ENCODE measurements at regions not wholly inside any gene's neighbourhood (a gene's known extent, or its start where the extent isn't known, plus 50 kb on each side); places are given as distances from the start of the nearest gene placed in this dataset.

- TF ChIP-seq, protein P1, sequence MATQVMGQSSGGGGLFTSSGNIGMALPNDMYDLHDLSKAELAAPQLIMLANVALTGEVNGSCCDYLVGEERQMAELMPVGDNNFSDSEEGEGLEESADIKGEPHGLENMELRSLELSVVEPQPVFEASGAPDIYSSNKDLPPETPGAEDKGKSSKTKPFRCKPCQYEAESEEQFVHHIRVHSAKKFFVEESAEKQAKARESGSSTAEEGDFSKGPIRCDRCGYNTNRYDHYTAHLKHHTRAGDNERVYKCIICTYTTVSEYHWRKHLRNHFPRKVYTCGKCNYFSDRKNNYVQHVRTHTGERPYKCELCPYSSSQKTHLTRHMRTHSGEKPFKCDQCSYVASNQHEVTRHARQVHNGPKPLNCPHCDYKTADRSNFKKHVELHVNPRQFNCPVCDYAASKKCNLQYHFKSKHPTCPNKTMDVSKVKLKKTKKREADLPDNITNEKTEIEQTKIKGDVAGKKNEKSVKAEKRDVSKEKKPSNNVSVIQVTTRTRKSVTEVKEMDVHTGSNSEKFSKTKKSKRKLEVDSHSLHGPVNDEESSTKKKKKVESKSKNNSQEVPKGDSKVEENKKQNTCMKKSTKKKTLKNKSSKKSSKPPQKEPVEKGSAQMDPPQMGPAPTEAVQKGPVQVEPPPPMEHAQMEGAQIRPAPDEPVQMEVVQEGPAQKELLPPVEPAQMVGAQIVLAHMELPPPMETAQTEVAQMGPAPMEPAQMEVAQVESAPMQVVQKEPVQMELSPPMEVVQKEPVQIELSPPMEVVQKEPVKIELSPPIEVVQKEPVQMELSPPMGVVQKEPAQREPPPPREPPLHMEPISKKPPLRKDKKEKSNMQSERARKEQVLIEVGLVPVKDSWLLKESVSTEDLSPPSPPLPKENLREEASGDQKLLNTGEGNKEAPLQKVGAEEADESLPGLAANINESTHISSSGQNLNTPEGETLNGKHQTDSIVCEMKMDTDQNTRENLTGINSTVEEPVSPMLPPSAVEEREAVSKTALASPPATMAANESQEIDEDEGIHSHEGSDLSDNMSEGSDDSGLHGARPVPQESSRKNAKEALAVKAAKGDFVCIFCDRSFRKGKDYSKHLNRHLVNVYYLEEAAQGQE (IDR thresholded peaks at IDR 0.05; ENCODE audit: insufficient replicate concordance, low read depth), result no peak
- TF ChIP-seq SPI1 (IDR thresholded peaks at IDR 0.05; ENCODE audit: borderline replicate concordance, low read depth), result no peak
- no peak for TF ChIP-seq CTCF (IDR thresholded peaks at IDR 0.05; ENCODE audit: insufficient read depth, low read length)
- no peak for TF ChIP-seq GABPA (IDR thresholded peaks at IDR 0.05; ENCODE audit: low read depth)
- no peak for TF ChIP-seq POLR2AphosphoS5 (IDR thresholded peaks at IDR 0.05; ENCODE audit: low read depth)
- Histone ChIP-seq H3K4me3 (replicated peaks; ENCODE audit: insufficient read depth, low read length) (no peak overlapping the region), H3K27ac (replicated peaks) (no peak overlapping the region), H3K27me3 (ENCODE audit: insufficient read depth, poor library complexity, severe bottlenecking) (no peaks in the 10 kb centered on the region)
- no peak for DNase-seq (ENCODE audit: low read depth in 1 of 2, low spot score in 1 of 2)
Measured at GRCh38 chr1:55280731-55281130, 65.6 kb upstream of the USP24 start.

GRCh38 chr1:55279627-55280026 is 64.5 kb upstream of the USP24 start:
- no peak for DNase-seq (ENCODE audit: low read depth in 1 of 2, low spot score in 1 of 2)

DNA sequence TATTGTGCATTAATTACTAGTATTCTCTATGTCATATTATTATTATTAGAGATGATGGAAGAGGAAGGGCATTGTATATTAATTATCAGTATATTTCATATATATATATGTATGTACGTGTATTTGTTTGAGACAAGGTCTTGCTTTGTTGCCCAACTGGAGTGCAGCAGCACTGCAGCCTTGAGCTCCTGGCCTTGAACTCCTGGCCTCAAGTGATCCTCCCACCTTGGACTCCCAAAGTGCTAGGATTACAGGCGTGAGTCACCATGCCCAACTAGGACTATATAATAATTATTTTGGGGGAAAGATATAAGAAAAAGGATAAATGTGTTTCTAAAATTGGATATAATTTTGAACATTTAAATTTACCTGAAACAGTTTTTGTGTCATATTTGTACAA is 63.2 kb upstream of the USP24 start:
- H3K27me3 ChIP-seq (ENCODE audit: insufficient read depth, poor library complexity, severe bottlenecking), result no peaks in the 10 kb centered on the region
- no peak for DNase-seq (ENCODE audit: low read depth in 1 of 2, low spot score in 1 of 2)
- H3K4me3 ChIP-seq (replicated peaks; ENCODE audit: insufficient read depth, low read length), result no peak overlapping the region
- H3K27ac ChIP-seq (replicated peaks), result no peak overlapping the region
- TF ChIP-seq POLR2AphosphoS5 (IDR thresholded peaks at IDR 0.05; ENCODE audit: low read depth) (no peak), CTCF (IDR thresholded peaks at IDR 0.05; ENCODE audit: insufficient read depth, low read length) (no peak), GABPA (IDR thresholded peaks at IDR 0.05; ENCODE audit: low read depth) (no peak), SPI1 (IDR thresholded peaks at IDR 0.05; ENCODE audit: borderline replicate concordance, low read depth) (no peak)
- TF ChIP-seq, protein P1 (IDR thresholded peaks at IDR 0.05; ENCODE audit: insufficient replicate concordance, low read depth), result no peak

More at GRCh38 chr1:55279627-55280026, 64.5 kb upstream of the USP24 start:
- Histone ChIP-seq H3K4me3 (replicated peaks; ENCODE audit: insufficient read depth, low read length) (no peak overlapping the region), H3K27ac (replicated peaks) (no peak overlapping the region), H3K27me3 (ENCODE audit: insufficient read depth, poor library complexity, severe bottlenecking) (no peaks in the 10 kb centered on the region)
- TF ChIP-seq GABPA (IDR thresholded peaks at IDR 0.05; ENCODE audit: low read depth) (no peak), SPI1 (IDR thresholded peaks at IDR 0.05; ENCODE audit: borderline replicate concordance, low read depth) (no peak), CTCF (IDR thresholded peaks at IDR 0.05; ENCODE audit: insufficient read depth, low read length) (no peak), POLR2AphosphoS5 (IDR thresholded peaks at IDR 0.05; ENCODE audit: low read depth) (no peak)
- TF ChIP-seq, protein P1 (IDR thresholded peaks at IDR 0.05; ENCODE audit: insufficient replicate concordance, low read depth), result no peak
